Dendritic cell treated with granulocyte-macrophage colony-stimulating factor and Interleukin-4, amounts not matched to agents 40 ng/mL and 50 ng/mL, for 4 days (primary cell): ENCODE measurements at regions not wholly inside any gene's neighbourhood (a gene's known extent, or its start where the extent isn't known, plus 50 kb on each side); places are given as distances from the start of the nearest gene placed in this dataset.

Experiments used
- H3K27ac Mint-ChIP-seq: one replicate; pipeline ENCODE4 v1.8.0; 2022; ENCODE audit warnings: mild to moderate bottlenecking, mixed read lengths
- H3K27me3 Mint-ChIP-seq: one replicate; pipeline ENCODE4 v1.8.0; 2022; ENCODE audit warnings: mild to moderate bottlenecking, mixed read lengths
- H3K36me3 Mint-ChIP-seq: one replicate; pipeline ENCODE4 v1.8.0; 2022; ENCODE audit warnings: low read depth, mixed read lengths
- H3K4me1 Mint-ChIP-seq: one replicate; pipeline ENCODE4 v1.8.0; 2022; ENCODE audit warnings: low read depth, mixed read lengths
- H3K4me3 Mint-ChIP-seq: one replicate; pipeline ENCODE4 v1.8.0; 2022; ENCODE audit warnings: mild to moderate bottlenecking, moderate library complexity, mixed read lengths
- H3K9me3 Mint-ChIP-seq: one replicate; pipeline ENCODE4 v1.8.0; 2022; ENCODE audit warnings: mixed read lengths
- intact Hi-C: fragments of 100-400 bp; cut with micrococcal nuclease; formaldehyde crosslinking; loops from one replicate; pipeline ENCODE4 v1.15.0; 2022

GRCh38 chr1:51025374-51025773 lies 55.3 kb downstream of the CDKN2C start:
- no peaks in the 10 kb centered on the region for H3K4me1 Mint-ChIP-seq
- H3K9me3 Mint-ChIP-seq = no peaks in the 10 kb centered on the region
- intact Hi-C loops = no loop called here
- no peak overlapping the region for H3K4me3 Mint-ChIP-seq
- H3K36me3 Mint-ChIP-seq = no peaks in the 10 kb centered on the region
- peaks cover 11% of the 10 kb centered on the region for H3K27me3 Mint-ChIP-seq
- H3K27ac Mint-ChIP-seq = no peak overlapping the region

GRCh38 chr1:51032936-51033335 lies 62.9 kb downstream of the CDKN2C start:
- H3K36me3 Mint-ChIP-seq = no peaks in the 10 kb centered on the region
- H3K27ac Mint-ChIP-seq = no peak overlapping the region
- H3K9me3 Mint-ChIP-seq = no peaks in the 10 kb centered on the region
- no peaks in the 10 kb centered on the region for H3K4me1 Mint-ChIP-seq
- intact Hi-C loops = no loop called here
- H3K27me3 Mint-ChIP-seq = peaks cover 4% of the 10 kb centered on the region
- H3K4me3 Mint-ChIP-seq = no peak overlapping the region

DNA sequence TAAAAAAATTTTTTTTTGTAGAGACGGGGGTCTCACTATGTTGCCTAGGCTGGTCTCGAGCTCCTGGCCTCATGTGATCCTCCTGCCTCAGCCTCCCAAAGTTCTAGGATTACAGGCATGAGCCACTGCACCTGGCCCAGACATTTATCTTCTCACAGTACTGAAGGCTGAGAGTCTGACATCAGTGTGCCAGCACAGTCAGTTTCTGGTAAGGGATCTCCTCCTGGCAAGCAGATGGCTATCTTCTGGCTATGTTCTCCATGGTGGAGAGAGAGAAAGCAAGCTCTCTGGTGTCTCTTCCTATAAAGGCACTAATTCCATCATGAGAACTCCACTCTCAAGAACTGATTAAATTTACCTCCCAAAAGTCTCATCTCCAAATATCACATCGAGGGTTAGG lies 57.8 kb upstream of the C1orf185 start:
- H3K9me3 Mint-ChIP-seq = peaks cover 6% of the 10 kb centered on the region
- H3K36me3 Mint-ChIP-seq = no peaks in the 10 kb centered on the region
- H3K27ac Mint-ChIP-seq = no peak overlapping the region
- H3K4me1 Mint-ChIP-seq = no peaks in the 10 kb centered on the region
- intact Hi-C loops = loop anchor here (10.0 kb wide), 1 partner anchor 119 kb away; no protein-coding TSS in a partner anchor
- H3K27me3 Mint-ChIP-seq = peaks cover 9% of the 10 kb centered on the region
- no peak overlapping the region for H3K4me3 Mint-ChIP-seq

DNA sequence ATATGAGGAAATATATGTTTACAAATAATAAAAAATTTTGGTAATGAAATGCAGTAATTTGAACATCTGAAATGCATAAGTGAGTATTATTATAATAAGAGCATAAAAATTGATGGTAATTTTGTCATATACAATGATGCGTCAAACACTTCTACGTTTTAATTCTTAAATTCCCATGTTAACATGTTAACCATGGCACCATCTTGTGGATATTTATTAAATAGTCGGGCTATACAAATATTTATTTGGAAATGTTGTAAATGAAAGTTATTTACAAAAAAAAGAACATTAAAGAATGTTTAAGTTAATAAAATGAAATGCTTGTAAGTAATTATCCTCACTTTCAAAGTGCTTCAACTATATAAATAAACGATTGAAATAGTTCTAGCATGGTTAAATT lies 57.2 kb upstream of the C1orf185 start:
- Mint-ChIP-seq H3K27ac (no peak overlapping the region), H3K4me1 (no peaks in the 10 kb centered on the region), H3K27me3 (peaks cover 9% of the 10 kb centered on the region), H3K9me3 (no peaks in the 10 kb centered on the region), H3K4me3 (no peak overlapping the region), H3K36me3 (no peaks in the 10 kb centered on the region)
- intact Hi-C loops = loop anchor here (5.0 to 10.0 kb wide), 2 partner anchors 120 to 273 kb away; no protein-coding TSS in a partner anchor

GRCh38 chr1:51048021-51048420 lies 54.0 kb upstream of the C1orf185 start:
- intact Hi-C loops = loop anchor here (5.0 to 10.0 kb wide), 2 partner anchors 123 to 276 kb away; no protein-coding TSS in a partner anchor
- Mint-ChIP-seq H3K36me3 (no peaks in the 10 kb centered on the region), H3K4me1 (no peaks in the 10 kb centered on the region), H3K4me3 (no peak overlapping the region), H3K27ac (no peak overlapping the region), H3K9me3 (no peaks in the 10 kb centered on the region), H3K27me3 (peaks cover 19% of the 10 kb centered on the region)

DNA sequence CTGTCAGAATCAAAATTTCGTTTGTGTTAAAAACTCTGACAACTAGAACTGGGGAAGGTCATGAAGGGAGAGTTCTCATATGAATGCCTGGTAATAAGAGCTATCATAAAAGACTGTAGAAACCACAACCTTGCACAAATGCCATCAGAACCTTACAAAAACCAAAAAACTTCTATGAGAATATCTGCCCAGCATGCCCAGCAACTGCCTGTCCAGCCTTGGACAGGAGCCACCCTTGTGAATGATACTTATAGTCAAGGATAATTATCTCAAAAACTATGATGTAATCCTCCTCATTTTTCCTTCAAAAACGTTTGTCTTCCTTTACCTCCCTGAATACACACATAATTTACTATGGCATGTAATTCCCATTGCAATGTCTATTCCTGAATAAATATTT lies 53.4 kb upstream of the C1orf185 start:
- Mint-ChIP-seq H3K4me3 (no peak overlapping the region), H3K4me1 (no peaks in the 10 kb centered on the region)
- intact Hi-C loops = loop anchor here (5.0 to 10.0 kb wide), 2 partner anchors 124 to 276 kb away; no protein-coding TSS in a partner anchor

More for the DNA sequence above, 53.4 kb upstream of the C1orf185 start:
- Mint-ChIP-seq H3K27me3 (peaks cover 20% of the 10 kb centered on the region), H3K27ac (no peak overlapping the region), H3K36me3 (no peaks in the 10 kb centered on the region), H3K9me3 (no peaks in the 10 kb centered on the region)
